ENCODE measurements at regions not wholly inside any gene's neighbourhood (a gene's known extent, or its start where the extent isn't known, plus 50 kb on each side); places are given as distances from the start of the nearest gene placed in this dataset.

- TF ChIP-seq EP300 (IDR thresholded peaks at IDR 0.05) (no peak), POLR2AphosphoS5 (IDR thresholded peaks at IDR 0.05) (no peak)
Measured at GRCh38 chr12:74431801-74432200, 105.8 kb upstream of the ATXN7L3B start.
